Liver (tissue), 3 donors: ENCODE measurements at regions not wholly inside any gene's neighbourhood (a gene's known extent, or its start where the extent isn't known, plus 50 kb on each side); places are given as distances from the start of the nearest gene placed in this dataset.

Source experiments
- CTCF ChIP-seq: fragments of 150-350 bp; IDR thresholded peaks from 2 replicates; pipeline ENCODE4 v1.5.1; 2017; ENCODE audit warnings: improper control_type of control experiment, low read depth, low read length; ENCODE audit not compliant: missing input control
- EGR1 ChIP-seq, 2 donors: IDR thresholded peaks; 2 replicates each; pipeline ENCODE4 v1.6.1; 2016 to 2018; ENCODE audit warnings: antibody characterized with exemption in 2 of 2, low read depth in 2 of 2
- FOXA1 ChIP-seq: IDR thresholded peaks from 2 replicates; pipeline ENCODE4 v1.6.1; 2016; ENCODE audit warnings: antibody characterized with exemption
- HNF4A ChIP-seq, 2 donors: conservative IDR thresholded peaks; 2 replicates each; pipeline ENCODE4 v1.6.1; 2016; ENCODE audit warnings: antibody characterized with exemption in 2 of 2, mild to moderate bottlenecking in 2 of 2
- HNF4G ChIP-seq: IDR thresholded peaks from 2 replicates; pipeline ENCODE4 v1.6.1; 2016; ENCODE audit warnings: antibody characterized with exemption
- MAX ChIP-seq: IDR thresholded peaks from 2 replicates; pipeline ENCODE4 v1.6.1; 2016; ENCODE audit warnings: antibody characterized with exemption
- RAD21 ChIP-seq, 2 donors: IDR thresholded peaks; 2 replicates each; pipeline ENCODE4 v1.6.1; 2016; ENCODE audit warnings: antibody characterized with exemption in 2 of 2, mild to moderate bottlenecking in 2 of 2
- REST ChIP-seq: IDR thresholded peaks from 2 replicates; pipeline ENCODE4 v1.6.1; 2016; ENCODE audit warnings: antibody characterized with exemption, mild to moderate bottlenecking
- SP1 ChIP-seq: IDR thresholded peaks from 2 replicates; pipeline ENCODE4 v1.6.1; 2018; ENCODE audit warnings: antibody characterized with exemption, mild to moderate bottlenecking
- TAF1 ChIP-seq: conservative IDR thresholded peaks from 2 replicates; pipeline ENCODE4 v1.6.1; 2016; ENCODE audit warnings: antibody characterized with exemption, mild to moderate bottlenecking
- YY1 ChIP-seq: IDR thresholded peaks from 2 replicates; pipeline ENCODE4 v1.6.1; 2016; ENCODE audit warnings: antibody characterized with exemption, mild to moderate bottlenecking
- donor health status: healthy.
- donor health status: healthy.

GRCh38 chr16:5704271-5704670 lies 606.7 kb upstream of the EEF2KMT start:
- TF ChIP-seq HNF4A (conservative IDR thresholded peaks at IDR 0.05): no peak
- TF ChIP-seq MAX: no peak
- TF ChIP-seq TAF1: no peak
- no peak for TF ChIP-seq CTCF
- TF ChIP-seq HNF4G: no peak
- no peak for TF ChIP-seq SP1
- TF ChIP-seq REST: no peak
- no peak for TF ChIP-seq FOXA1
- TF ChIP-seq RAD21 (IDR thresholded peaks at IDR 0.05): no peak
- TF ChIP-seq YY1: no peak
- TF ChIP-seq EGR1 (IDR thresholded peaks at IDR 0.05; ENCODE audit: low read depth in 2 of 2): no peak
